B cell (primary cell): ENCODE measurements at regions not wholly inside any gene's neighbourhood (a gene's known extent, or its start where the extent isn't known, plus 50 kb on each side); places are given as distances from the start of the nearest gene placed in this dataset.

Experiments used
- CTCF ChIP-seq: fragments of 200-600 bp; IDR thresholded peaks from one replicate; pipeline ENCODE4 v1.8.0; 2022; ENCODE audit warnings: antibody characterized with exemption, mild to moderate bottlenecking
- EZH2 ChIP-seq: IDR thresholded peaks from 2 replicates; pipeline ENCODE4 v1.6.1; 2012; ENCODE audit warnings: borderline replicate concordance, low read depth, mild to moderate bottlenecking, moderate library complexity, low read length; ENCODE audit not compliant: insufficient read depth, poor library complexity, severe bottlenecking

GRCh38 chr2:21346984-21347383 lies 223.2 kb downstream of the TDRD15 start:
- no peak for TF ChIP-seq CTCF
- no peak for TF ChIP-seq EZH2
